Fibroblast of villous mesenchyme (primary cell): ENCODE measurements at regions not wholly inside any gene's neighbourhood (a gene's known extent, or its start where the extent isn't known, plus 50 kb on each side); places are given as distances from the start of the nearest gene placed in this dataset.

Experiments
- DNase-seq: peaks from one replicate; pipeline ENCODE4 v3.0.0-alpha.2; 2010; ENCODE audit warnings: low read depth
- H3K4me3 ChIP-seq: 2 replicates; pipeline ENCODE4 v1.5.1; 2011; ENCODE audit warnings: low read depth, mild to moderate bottlenecking, low read length
- TF ChIP-seq, protein P1 (sequence below): IDR thresholded peaks from 2 replicates; pipeline ENCODE4 v1.5.1; 2012; ENCODE audit warnings: low read depth, mild to moderate bottlenecking, low read length; ENCODE audit not compliant: insufficient read depth

DNA sequence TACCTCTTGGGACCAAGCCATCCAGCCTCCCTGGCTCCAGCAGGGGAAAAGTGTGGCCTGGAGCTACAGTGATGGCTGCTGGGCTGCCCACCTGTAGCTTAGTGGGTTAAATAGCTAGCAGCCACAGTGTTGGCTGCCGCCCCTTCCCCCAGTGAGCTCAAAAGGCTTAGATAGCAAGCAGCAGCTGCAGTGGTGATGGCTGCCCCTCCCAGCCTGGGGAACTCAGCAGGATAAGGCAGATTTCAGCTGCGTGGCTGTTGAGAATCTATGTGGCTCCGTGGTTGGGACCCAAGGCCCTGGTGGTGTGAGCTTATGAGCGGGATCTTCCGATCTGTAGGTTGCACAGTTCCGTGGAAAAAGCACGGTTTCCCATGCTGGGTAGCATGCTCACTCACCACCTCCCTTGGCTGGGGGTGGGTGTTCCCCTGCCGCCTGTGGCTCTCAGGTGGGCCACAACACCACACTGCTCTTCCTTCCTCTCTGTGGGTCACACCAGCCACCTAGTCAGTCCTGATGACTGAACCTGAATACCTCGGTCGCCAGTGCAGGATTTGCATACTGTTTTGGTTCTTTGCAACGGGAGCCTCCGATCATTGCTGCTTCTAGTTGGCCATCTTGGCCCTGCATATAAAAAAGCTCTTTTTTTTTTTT lies 946.5 kb upstream of the FAM98A start:
- no peak for DNase-seq
- no peak overlapping the region for H3K4me3 ChIP-seq
- TF ChIP-seq, protein P1, sequence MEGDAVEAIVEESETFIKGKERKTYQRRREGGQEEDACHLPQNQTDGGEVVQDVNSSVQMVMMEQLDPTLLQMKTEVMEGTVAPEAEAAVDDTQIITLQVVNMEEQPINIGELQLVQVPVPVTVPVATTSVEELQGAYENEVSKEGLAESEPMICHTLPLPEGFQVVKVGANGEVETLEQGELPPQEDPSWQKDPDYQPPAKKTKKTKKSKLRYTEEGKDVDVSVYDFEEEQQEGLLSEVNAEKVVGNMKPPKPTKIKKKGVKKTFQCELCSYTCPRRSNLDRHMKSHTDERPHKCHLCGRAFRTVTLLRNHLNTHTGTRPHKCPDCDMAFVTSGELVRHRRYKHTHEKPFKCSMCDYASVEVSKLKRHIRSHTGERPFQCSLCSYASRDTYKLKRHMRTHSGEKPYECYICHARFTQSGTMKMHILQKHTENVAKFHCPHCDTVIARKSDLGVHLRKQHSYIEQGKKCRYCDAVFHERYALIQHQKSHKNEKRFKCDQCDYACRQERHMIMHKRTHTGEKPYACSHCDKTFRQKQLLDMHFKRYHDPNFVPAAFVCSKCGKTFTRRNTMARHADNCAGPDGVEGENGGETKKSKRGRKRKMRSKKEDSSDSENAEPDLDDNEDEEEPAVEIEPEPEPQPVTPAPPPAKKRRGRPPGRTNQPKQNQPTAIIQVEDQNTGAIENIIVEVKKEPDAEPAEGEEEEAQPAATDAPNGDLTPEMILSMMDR = no peak

DNA sequence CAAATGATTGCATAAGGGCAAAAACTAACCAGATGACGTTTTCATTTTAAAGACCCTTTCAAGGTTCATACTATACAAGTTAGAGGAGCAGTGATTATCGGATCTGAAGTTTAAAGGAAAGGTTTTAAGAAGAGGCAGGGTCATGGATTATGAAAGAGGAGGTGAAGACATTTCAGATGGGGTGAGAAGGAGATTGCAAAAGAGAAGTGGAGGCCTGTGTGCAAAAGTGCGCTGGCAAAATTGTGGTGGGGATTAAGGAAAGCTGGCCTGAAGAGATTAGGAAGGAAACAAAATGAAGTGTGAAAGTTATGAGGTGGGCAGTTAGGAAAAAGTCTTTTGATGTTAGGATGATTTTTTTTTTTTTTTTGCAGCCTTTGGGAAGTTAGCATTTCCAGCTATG lies 935.7 kb upstream of the FAM98A start:
- no peak overlapping the region for H3K4me3 ChIP-seq
- TF ChIP-seq, protein P1 = no peak
- DNase-seq = no peak

GRCh38 chr2:34534341-34534740 lies 935.2 kb upstream of the FAM98A start:
- DNase-seq = no peak
- no peak overlapping the region for H3K4me3 ChIP-seq
- TF ChIP-seq, protein P1 = no peak

- no peak for DNase-seq
- H3K4me3 ChIP-seq = no peak overlapping the region
- TF ChIP-seq, protein P1 = no peak
Measured at GRCh38 chr2:34533585-34534183, 934.6 kb upstream of the FAM98A start.

DNA sequence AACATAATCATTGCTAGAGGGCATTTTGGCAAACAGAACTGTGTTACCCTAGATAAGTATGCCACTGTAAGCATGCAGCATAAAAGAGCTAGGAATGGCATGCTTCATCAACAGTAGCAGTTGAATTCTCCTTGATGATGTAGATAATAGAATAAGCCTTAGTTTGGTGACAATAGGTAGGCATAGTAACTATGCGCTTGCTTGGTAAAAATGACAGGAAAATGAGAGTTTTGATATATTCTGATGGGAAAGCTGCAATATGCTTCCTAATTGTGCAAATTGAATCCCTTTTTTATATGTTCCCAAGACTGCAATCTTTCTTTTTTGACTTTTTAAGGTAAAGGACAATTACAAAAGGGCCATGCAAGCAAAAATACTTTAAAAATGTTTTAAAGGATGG lies 930.9 kb upstream of the FAM98A start:
- TF ChIP-seq, protein P1 = no peak
- no peak for DNase-seq
- H3K4me3 ChIP-seq = no peak overlapping the region

- TF ChIP-seq, protein P1 = no peak
- no peak for DNase-seq
- H3K4me3 ChIP-seq = no peak overlapping the region
Measured at GRCh38 chr2:34523958-34524514, 924.9 kb upstream of the FAM98A start.
